ENCODE measurements at regions not wholly inside any gene's neighbourhood (a gene's known extent, or its start where the extent isn't known, plus 50 kb on each side); places are given as distances from the start of the nearest gene placed in this dataset.

GRCh38 chr6:27772261-27773001 lies 139.8 kb downstream of the OR2B2 start (continued):
- TF ChIP-seq, protein P1, sequence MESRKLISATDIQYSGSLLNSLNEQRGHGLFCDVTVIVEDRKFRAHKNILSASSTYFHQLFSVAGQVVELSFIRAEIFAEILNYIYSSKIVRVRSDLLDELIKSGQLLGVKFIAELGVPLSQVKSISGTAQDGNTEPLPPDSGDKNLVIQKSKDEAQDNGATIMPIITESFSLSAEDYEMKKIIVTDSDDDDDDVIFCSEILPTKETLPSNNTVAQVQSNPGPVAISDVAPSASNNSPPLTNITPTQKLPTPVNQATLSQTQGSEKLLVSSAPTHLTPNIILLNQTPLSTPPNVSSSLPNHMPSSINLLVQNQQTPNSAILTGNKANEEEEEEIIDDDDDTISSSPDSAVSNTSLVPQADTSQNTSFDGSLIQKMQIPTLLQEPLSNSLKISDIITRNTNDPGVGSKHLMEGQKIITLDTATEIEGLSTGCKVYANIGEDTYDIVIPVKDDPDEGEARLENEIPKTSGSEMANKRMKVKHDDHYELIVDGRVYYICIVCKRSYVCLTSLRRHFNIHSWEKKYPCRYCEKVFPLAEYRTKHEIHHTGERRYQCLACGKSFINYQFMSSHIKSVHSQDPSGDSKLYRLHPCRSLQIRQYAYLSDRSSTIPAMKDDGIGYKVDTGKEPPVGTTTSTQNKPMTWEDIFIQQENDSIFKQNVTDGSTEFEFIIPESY (CRISPR knock-in tag; IDR thresholded peaks at IDR 0.05) = peak; percentile 86
- TF ChIP-seq SKIL (CRISPR knock-in tag; IDR thresholded peaks at IDR 0.05; ENCODE audit: borderline replicate concordance) (no peak), ZNF607 (CRISPR knock-in tag; IDR thresholded peaks at IDR 0.05; ENCODE audit: borderline replicate concordance) (peak; percentile 68), ZFP62 (CRISPR knock-in tag; IDR thresholded peaks at IDR 0.05) (no peak), ZMYM3 (CRISPR knock-in tag; IDR thresholded peaks at IDR 0.05) (peak; percentile 77; the same call in 1 of the 2 replicates), KLF6 (CRISPR knock-in tag; IDR thresholded peaks at IDR 0.05) (peak; percentile 66; the same call in 1 of the 2 replicates), RAD51 (IDR thresholded peaks at IDR 0.05; ENCODE audit: borderline replicate concordance) (no peak), KDM5B (CRISPR knock-in tag; IDR thresholded peaks at IDR 0.05; ENCODE audit: borderline replicate concordance) (peak; percentile 88), ZNF367 (CRISPR knock-in tag; IDR thresholded peaks at IDR 0.05; ENCODE audit: borderline replicate concordance) (no peak), TSC22D2 (CRISPR knock-in tag; IDR thresholded peaks at IDR 0.05; ENCODE audit: borderline replicate concordance) (peak; percentile 89; the same call in 1 of the 2 replicates), YEATS2 (CRISPR knock-in tag; IDR thresholded peaks at IDR 0.05; ENCODE audit: borderline replicate concordance) (peak; percentile 88; the same call in 1 of the 2 replicates), ZNF749 (CRISPR knock-in tag; IDR thresholded peaks at IDR 0.05; ENCODE audit: borderline replicate concordance) (no peak), NCOA2 (CRISPR knock-in tag; IDR thresholded peaks at IDR 0.05) (peak; percentile 63), ZNF326 (CRISPR knock-in tag; IDR thresholded peaks at IDR 0.05; ENCODE audit: borderline replicate concordance) (no peak), YY1 (IDR thresholded peaks at IDR 0.05; ENCODE audit: insufficient read depth, insufficient replicate concordance, low read depth, low read length) (peak; percentile 75), RFX1 (IDR thresholded peaks at IDR 0.05) (no peak), NR0B2 (CRISPR knock-in tag; IDR thresholded peaks at IDR 0.05) (peak; percentile 80; the same call in 1 of the 2 replicates), ZNF292 (CRISPR knock-in tag; IDR thresholded peaks at IDR 0.05; ENCODE audit: borderline replicate concordance, low read depth) (peak; percentile 84; the same call in 1 of the 2 replicates), ZNF282 (IDR thresholded peaks at IDR 0.05; ENCODE audit: partially characterized antibody) (no peak), MTERF4 (CRISPR knock-in tag; IDR thresholded peaks at IDR 0.05) (peak; percentile 95), ZFP36L2 (CRISPR knock-in tag; IDR thresholded peaks at IDR 0.05) (no peak), NKX3-1 (CRISPR knock-in tag; IDR thresholded peaks at IDR 0.05) (no peak)
- TF ChIP-seq, protein P2, sequence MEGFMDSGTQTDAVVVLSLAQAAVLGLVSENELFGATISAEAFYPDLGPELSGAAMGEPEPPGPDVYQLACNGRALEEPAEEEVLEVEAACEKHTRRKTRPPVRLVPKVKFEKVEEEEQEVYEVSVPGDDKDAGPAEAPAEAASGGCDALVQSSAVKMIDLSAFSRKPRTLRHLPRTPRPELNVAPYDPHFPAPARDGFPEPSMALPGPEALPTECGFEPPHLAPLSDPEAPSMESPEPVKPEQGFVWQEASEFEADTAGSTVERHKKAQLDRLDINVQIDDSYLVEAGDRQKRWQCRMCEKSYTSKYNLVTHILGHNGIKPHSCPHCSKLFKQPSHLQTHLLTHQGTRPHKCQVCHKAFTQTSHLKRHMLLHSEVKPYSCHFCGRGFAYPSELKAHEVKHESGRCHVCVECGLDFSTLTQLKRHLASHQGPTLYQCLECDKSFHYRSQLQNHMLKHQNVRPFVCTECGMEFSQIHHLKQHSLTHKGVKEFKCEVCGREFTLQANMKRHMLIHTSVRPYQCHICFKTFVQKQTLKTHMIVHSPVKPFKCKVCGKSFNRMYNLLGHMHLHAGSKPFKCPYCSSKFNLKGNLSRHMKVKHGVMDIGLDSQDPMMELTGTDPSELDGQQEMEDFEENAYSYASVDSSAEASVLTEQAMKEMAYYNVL (CRISPR knock-in tag; IDR thresholded peaks at IDR 0.05; ENCODE audit: borderline replicate concordance) = peak; percentile 71; the same call in 1 of the 2 replicates

Data from HepG2 (cell line).